ENCODE measurements at regions not wholly inside any gene's neighbourhood (a gene's known extent, or its start where the extent isn't known, plus 50 kb on each side); places are given as distances from the start of the nearest gene placed in this dataset.

DNA sequence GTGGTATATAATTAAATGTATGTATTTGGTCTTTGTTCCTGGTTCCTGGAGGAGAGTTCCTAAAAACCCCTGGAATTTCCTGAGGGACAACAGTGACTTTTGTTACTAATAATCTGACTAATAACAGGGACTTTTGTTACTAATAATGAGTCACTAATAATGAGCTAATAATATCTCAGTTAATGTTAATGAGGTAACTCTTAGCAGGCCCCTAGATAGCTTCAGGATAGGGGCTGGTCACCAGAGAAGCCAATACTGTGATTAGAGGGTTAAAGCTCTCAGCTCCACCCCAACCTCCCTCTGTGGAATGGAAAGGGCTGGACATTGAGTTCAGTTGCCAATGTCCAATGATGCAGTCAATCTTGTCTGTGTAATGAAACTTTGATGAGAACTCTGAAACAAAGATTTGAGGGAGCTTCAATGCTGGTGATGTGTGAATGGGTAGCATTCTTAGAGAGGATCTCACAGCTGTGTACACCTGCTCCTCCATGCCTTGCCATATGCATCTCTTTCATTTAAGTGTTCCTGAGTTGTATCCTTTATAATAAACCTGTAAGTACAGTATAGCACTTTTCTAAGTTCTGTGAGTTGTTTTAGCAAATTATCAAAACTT, 1431.4 kb upstream of the TENM4 start:
- POLR2A ChIA-PET (ENCODE audit: partially characterized antibody): no interaction called here
- H3K23ac ChIP-seq (ENCODE audit: insufficient read length): no peak overlapping the region
- no peak for FAIRE-seq
- TF ChIP-seq, protein P1, sequence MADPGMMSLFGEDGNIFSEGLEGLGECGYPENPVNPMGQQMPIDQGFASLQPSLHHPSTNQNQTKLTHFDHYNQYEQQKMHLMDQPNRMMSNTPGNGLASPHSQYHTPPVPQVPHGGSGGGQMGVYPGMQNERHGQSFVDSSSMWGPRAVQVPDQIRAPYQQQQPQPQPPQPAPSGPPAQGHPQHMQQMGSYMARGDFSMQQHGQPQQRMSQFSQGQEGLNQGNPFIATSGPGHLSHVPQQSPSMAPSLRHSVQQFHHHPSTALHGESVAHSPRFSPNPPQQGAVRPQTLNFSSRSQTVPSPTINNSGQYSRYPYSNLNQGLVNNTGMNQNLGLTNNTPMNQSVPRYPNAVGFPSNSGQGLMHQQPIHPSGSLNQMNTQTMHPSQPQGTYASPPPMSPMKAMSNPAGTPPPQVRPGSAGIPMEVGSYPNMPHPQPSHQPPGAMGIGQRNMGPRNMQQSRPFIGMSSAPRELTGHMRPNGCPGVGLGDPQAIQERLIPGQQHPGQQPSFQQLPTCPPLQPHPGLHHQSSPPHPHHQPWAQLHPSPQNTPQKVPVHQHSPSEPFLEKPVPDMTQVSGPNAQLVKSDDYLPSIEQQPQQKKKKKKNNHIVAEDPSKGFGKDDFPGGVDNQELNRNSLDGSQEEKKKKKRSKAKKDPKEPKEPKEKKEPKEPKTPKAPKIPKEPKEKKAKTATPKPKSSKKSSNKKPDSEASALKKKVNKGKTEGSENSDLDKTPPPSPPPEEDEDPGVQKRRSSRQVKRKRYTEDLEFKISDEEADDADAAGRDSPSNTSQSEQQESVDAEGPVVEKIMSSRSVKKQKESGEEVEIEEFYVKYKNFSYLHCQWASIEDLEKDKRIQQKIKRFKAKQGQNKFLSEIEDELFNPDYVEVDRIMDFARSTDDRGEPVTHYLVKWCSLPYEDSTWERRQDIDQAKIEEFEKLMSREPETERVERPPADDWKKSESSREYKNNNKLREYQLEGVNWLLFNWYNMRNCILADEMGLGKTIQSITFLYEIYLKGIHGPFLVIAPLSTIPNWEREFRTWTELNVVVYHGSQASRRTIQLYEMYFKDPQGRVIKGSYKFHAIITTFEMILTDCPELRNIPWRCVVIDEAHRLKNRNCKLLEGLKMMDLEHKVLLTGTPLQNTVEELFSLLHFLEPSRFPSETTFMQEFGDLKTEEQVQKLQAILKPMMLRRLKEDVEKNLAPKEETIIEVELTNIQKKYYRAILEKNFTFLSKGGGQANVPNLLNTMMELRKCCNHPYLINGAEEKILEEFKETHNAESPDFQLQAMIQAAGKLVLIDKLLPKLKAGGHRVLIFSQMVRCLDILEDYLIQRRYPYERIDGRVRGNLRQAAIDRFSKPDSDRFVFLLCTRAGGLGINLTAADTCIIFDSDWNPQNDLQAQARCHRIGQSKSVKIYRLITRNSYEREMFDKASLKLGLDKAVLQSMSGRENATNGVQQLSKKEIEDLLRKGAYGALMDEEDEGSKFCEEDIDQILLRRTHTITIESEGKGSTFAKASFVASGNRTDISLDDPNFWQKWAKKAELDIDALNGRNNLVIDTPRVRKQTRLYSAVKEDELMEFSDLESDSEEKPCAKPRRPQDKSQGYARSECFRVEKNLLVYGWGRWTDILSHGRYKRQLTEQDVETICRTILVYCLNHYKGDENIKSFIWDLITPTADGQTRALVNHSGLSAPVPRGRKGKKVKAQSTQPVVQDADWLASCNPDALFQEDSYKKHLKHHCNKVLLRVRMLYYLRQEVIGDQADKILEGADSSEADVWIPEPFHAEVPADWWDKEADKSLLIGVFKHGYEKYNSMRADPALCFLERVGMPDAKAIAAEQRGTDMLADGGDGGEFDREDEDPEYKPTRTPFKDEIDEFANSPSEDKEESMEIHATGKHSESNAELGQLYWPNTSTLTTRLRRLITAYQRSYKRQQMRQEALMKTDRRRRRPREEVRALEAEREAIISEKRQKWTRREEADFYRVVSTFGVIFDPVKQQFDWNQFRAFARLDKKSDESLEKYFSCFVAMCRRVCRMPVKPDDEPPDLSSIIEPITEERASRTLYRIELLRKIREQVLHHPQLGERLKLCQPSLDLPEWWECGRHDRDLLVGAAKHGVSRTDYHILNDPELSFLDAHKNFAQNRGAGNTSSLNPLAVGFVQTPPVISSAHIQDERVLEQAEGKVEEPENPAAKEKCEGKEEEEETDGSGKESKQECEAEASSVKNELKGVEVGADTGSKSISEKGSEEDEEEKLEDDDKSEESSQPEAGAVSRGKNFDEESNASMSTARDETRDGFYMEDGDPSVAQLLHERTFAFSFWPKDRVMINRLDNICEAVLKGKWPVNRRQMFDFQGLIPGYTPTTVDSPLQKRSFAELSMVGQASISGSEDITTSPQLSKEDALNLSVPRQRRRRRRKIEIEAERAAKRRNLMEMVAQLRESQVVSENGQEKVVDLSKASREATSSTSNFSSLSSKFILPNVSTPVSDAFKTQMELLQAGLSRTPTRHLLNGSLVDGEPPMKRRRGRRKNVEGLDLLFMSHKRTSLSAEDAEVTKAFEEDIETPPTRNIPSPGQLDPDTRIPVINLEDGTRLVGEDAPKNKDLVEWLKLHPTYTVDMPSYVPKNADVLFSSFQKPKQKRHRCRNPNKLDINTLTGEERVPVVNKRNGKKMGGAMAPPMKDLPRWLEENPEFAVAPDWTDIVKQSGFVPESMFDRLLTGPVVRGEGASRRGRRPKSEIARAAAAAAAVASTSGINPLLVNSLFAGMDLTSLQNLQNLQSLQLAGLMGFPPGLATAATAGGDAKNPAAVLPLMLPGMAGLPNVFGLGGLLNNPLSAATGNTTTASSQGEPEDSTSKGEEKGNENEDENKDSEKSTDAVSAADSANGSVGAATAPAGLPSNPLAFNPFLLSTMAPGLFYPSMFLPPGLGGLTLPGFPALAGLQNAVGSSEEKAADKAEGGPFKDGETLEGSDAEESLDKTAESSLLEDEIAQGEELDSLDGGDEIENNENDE (IDR thresholded peaks at IDR 0.05; ENCODE audit: insufficient replicate concordance, low read length): no peak

More for the DNA sequence above, 1431.4 kb upstream of the TENM4 start:
- no peaks in the 10 kb centered on the region for H4K20me1 ChIP-seq (replicated peaks in 1 of 2; ENCODE audit: control insufficient read depth in 1 of 2, insufficient read depth in 2 of 2, low read length in 2 of 2)
- H3K18ac ChIP-seq (ENCODE audit: extremely low read depth, low read length): no peak overlapping the region
- CTCF ChIA-PET (ENCODE audit: partially characterized antibody): interaction anchor here (1.1 to 1.3 kb wide), 2 partner anchors 9 to 27 kb away, joined by 3 to 4 read pairs; no protein-coding TSS in a partner anchor
- H3K9ac ChIP-seq (replicated peaks in 1 of 4; ENCODE audit: extremely low read depth in 1 of 4, low read depth in 3 of 4, low read length in 3 of 4): no peak overlapping the region
- no peak overlapping the region for H3K27ac ChIP-seq (ENCODE audit: low read depth, low read length)
- H3K36me3 ChIP-seq (ENCODE audit: control insufficient read depth in 2 of 4, insufficient read depth in 4 of 4, low read length in 3 of 4): no peaks in the 10 kb centered on the region
- no peak overlapping the region for H2BK5ac ChIP-seq (ENCODE audit: low read depth, low read length)
- no peak overlapping the region for H2AFZ ChIP-seq (ENCODE audit: low read length)
- no peak overlapping the region for H4K8ac ChIP-seq (ENCODE audit: extremely low read depth, insufficient read depth, low read length)
- H2AK5ac ChIP-seq (ENCODE audit: low read depth, low read length): no peak overlapping the region
- no peaks in the 10 kb centered on the region for H3K27me3 ChIP-seq (replicated peaks in 1 of 4; ENCODE audit: control insufficient read depth in 3 of 4, extremely low read depth in 1 of 4, insufficient read depth in 3 of 4, low read length in 3 of 4)
- no peaks in the 10 kb centered on the region for H3K4me1 ChIP-seq (replicated peaks in 1 of 4; ENCODE audit: control insufficient read depth in 3 of 4, insufficient read depth in 4 of 4, low read length in 3 of 4)
- H3K4me2 ChIP-seq (ENCODE audit: insufficient read depth in 1 of 2, low read depth in 2 of 2, low read length in 2 of 2): no peak overlapping the region
- H3K56ac ChIP-seq (replicated peaks; ENCODE audit: insufficient read length, low read depth, low read length): no peak overlapping the region
- H3K79me2 ChIP-seq (ENCODE audit: control insufficient read depth in 1 of 2, insufficient read depth in 2 of 2, low read length in 2 of 2): no peaks in the 10 kb centered on the region
- no peak overlapping the region for H3K4me3 ChIP-seq (ENCODE audit: extremely low read depth in 1 of 4, insufficient read depth in 2 of 4, low read depth in 3 of 4, low read length in 4 of 4)
- H3K9me3 ChIP-seq (ENCODE audit: insufficient read depth in 2 of 2, low read depth in 1 of 2, low read length in 1 of 2): no peaks in the 10 kb centered on the region
- H2BK15ac ChIP-seq (ENCODE audit: low read length): no peak overlapping the region
- no peak overlapping the region for H3K4ac ChIP-seq (replicated peaks; ENCODE audit: insufficient read length, low read depth, low read length)
- H4K91ac ChIP-seq (replicated peaks; ENCODE audit: insufficient read length, low read length): no peak overlapping the region
- no peak overlapping the region for H4K5ac ChIP-seq (ENCODE audit: insufficient read length, low read depth, low read length)
- H3K23me2 ChIP-seq (ENCODE audit: low read depth, low read length): no peaks in the 10 kb centered on the region
- H3K79me1 ChIP-seq (ENCODE audit: low read depth, low read length): no peaks in the 10 kb centered on the region
- no peak overlapping the region for H2BK12ac ChIP-seq (ENCODE audit: low read depth, low read length)
- no peak overlapping the region for H3K14ac ChIP-seq (ENCODE audit: insufficient read length)
- no peak for DNase-seq (ENCODE audit: low read depth in 1 of 2, low spot score in 2 of 2)
- no peak overlapping the region for H2BK120ac ChIP-seq (replicated peaks; ENCODE audit: low read depth, low read length)
- no peak overlapping the region for H2BK20ac ChIP-seq (ENCODE audit: low read length)

Measured in H1 (cell line).